HEK293 (cell line): ENCODE measurements at regions not wholly inside any gene's neighbourhood (a gene's known extent, or its start where the extent isn't known, plus 50 kb on each side); places are given as distances from the start of the nearest gene placed in this dataset.

Experiments
- CTCF ChIA-PET: fragments of 350-600 bp; formaldehyde crosslinking; extraction: SDS; loops from one replicate; lab custom pipeline; 2021; ENCODE audit warnings: antibody characterized with exemption; lab: Yijun Ruan, JAX
- POLR2A ChIA-PET: fragments of 300-600 bp; formaldehyde crosslinking; extraction: SDS; loops from one replicate; lab custom pipeline; 2020; ENCODE audit warnings: antibody characterized with exemption, inconsistent platforms; lab: Yijun Ruan, JAX
- H3K27ac ChIP-seq: fragments of 200-500 bp; sonication (Bioruptor generic); 2 replicates; pipeline ENCODE4 v1.5.1; 2014; ENCODE audit warnings: low read depth, low read length, control low read depth, inconsistent platforms; ENCODE audit errors: extremely low read depth
- H3K36me3 ChIP-seq, 2 experiments: fragments of 200-500 bp in 1 of 2; sonication (Bioruptor generic) in 1 of 2; 1 replicate in 1 of 2; 2 replicates in 1 of 2; pipeline ENCODE4 v1.5.1; 2014 to 2017; ENCODE audit warnings: inconsistent platforms in 2 of 2, low read length in 2 of 2; ENCODE audit not compliant: control insufficient read depth in 2 of 2, insufficient read depth in 1 of 2
- H3K4me1 ChIP-seq: fragments of 200-500 bp; sonication (Bioruptor generic); 2 replicates; pipeline ENCODE4 v1.5.1; 2014; ENCODE audit warnings: mild to moderate bottlenecking, low read length, inconsistent platforms; ENCODE audit not compliant: control insufficient read depth, insufficient read depth
- H3K4me3 ChIP-seq: 2 replicates; pipeline ENCODE4 v1.5.1; 2011; ENCODE audit warnings: low read depth, mild to moderate bottlenecking, control low read depth, low read length, moderate library complexity
- H3K9me3 ChIP-seq: fragments of 200-500 bp; sonication (Bioruptor generic); 2 replicates; pipeline ENCODE4 v1.5.1; 2014; ENCODE audit warnings: low read depth, low read length, inconsistent platforms; ENCODE audit not compliant: control insufficient read depth, insufficient read depth
- ELK4 ChIP-seq: IDR thresholded peaks from 2 replicates; pipeline ENCODE4 v1.6.1; 2011; ENCODE audit warnings: mild to moderate bottlenecking, low read depth, low read length, borderline replicate concordance
- INSM2 ChIP-seq: fragments of 450-650 bp; formaldehyde crosslinking; IDR thresholded peaks from 2 replicates; pipeline ENCODE4 v1.5.1; 2016; ENCODE audit warnings: missing biosample characterization, missing genetic modification characterization
- KLF1 ChIP-seq: fragments of 450-650 bp; formaldehyde crosslinking; IDR thresholded peaks from 2 replicates; pipeline ENCODE4 v1.5.1; 2016; ENCODE audit warnings: missing biosample characterization, missing genetic modification characterization
- MYNN ChIP-seq: fragments of 450-650 bp; formaldehyde crosslinking; IDR thresholded peaks from 2 replicates; pipeline ENCODE4 v1.5.1; 2016; ENCODE audit warnings: missing biosample characterization, missing genetic modification characterization, borderline replicate concordance
- PRDM1 ChIP-seq: fragments of 450-650 bp; formaldehyde crosslinking; IDR thresholded peaks from 2 replicates; pipeline ENCODE4; 2016; ENCODE audit warnings: missing biosample characterization, missing genetic modification characterization
- PRDM6 ChIP-seq: fragments of 450-650 bp; formaldehyde crosslinking; IDR thresholded peaks from 2 replicates; pipeline ENCODE4 v1.5.1; 2017; ENCODE audit warnings: missing biosample characterization, missing genetic modification characterization
- ZEB2 ChIP-seq: fragments of 450-650 bp; formaldehyde crosslinking; IDR thresholded peaks from 2 replicates; pipeline ENCODE4 v1.5.1; 2016; ENCODE audit warnings: missing biosample characterization, missing genetic modification characterization
- ZFP69B ChIP-seq: fragments of 450-650 bp; formaldehyde crosslinking; IDR thresholded peaks from 2 replicates; pipeline ENCODE4 v1.5.1; 2016; ENCODE audit warnings: missing biosample characterization, missing genetic modification characterization
- ZNF184 ChIP-seq: fragments of 450-650 bp; IDR thresholded peaks from 2 replicates; pipeline ENCODE4 v1.5.1; 2018; ENCODE audit warnings: missing biosample characterization, mild to moderate bottlenecking, missing genetic modification characterization
- ZNF202 ChIP-seq: fragments of 450-650 bp; formaldehyde crosslinking; IDR thresholded peaks from 2 replicates; pipeline ENCODE4 v1.5.1; 2016; ENCODE audit warnings: missing biosample characterization, missing genetic modification characterization, borderline replicate concordance
- ZNF302 ChIP-seq: fragments of 450-650 bp; formaldehyde crosslinking; IDR thresholded peaks from 2 replicates; pipeline ENCODE4 v1.5.1; 2016; ENCODE audit warnings: missing biosample characterization, missing genetic modification characterization, low read depth
- ZNF350 ChIP-seq: fragments of 450-650 bp; formaldehyde crosslinking; IDR thresholded peaks from 2 replicates; pipeline ENCODE4 v1.5.0; 2017; ENCODE audit warnings: missing biosample characterization, mild to moderate bottlenecking, missing genetic modification characterization
- ZNF398 ChIP-seq: fragments of 450-650 bp; formaldehyde crosslinking; IDR thresholded peaks from 2 replicates; pipeline ENCODE4 v1.5.1; 2017; ENCODE audit warnings: missing biosample characterization, missing genetic modification characterization
- ZNF514 ChIP-seq: fragments of 450-650 bp; formaldehyde crosslinking; IDR thresholded peaks from 2 replicates; pipeline ENCODE4 v1.5.1; 2016; ENCODE audit warnings: missing biosample characterization, missing genetic modification characterization
- ZNF580 ChIP-seq: fragments of 450-650 bp; formaldehyde crosslinking; IDR thresholded peaks from 2 replicates; pipeline ENCODE4 v1.5.1; 2016; ENCODE audit warnings: missing biosample characterization, missing genetic modification characterization
- ZNF692 ChIP-seq: fragments of 450-650 bp; formaldehyde crosslinking; IDR thresholded peaks from 2 replicates; pipeline ENCODE4 v1.5.1; 2016; ENCODE audit warnings: missing biosample characterization, missing genetic modification characterization
- ZNF76 ChIP-seq: fragments of 450-650 bp; formaldehyde crosslinking; IDR thresholded peaks from 2 replicates; pipeline ENCODE4; 2016; ENCODE audit warnings: low read depth, missing biosample characterization, missing genetic modification characterization, borderline replicate concordance
- ZNF768 ChIP-seq: fragments of 450-650 bp; formaldehyde crosslinking; IDR thresholded peaks from 2 replicates; pipeline ENCODE4 v1.5.1; 2018; ENCODE audit warnings: missing biosample characterization, mild to moderate bottlenecking, missing genetic modification characterization
- TF ChIP-seq, protein P1 (sequence below): fragments of 450-650 bp; formaldehyde crosslinking; IDR thresholded peaks from 2 replicates; pipeline ENCODE4 v1.5.1; 2016; ENCODE audit warnings: missing biosample characterization, missing genetic modification characterization, borderline replicate concordance
- TF ChIP-seq, protein P2 (sequence below): fragments of 450-650 bp; formaldehyde crosslinking; IDR thresholded peaks from 2 replicates; pipeline ENCODE4; 2016; ENCODE audit warnings: missing biosample characterization, missing genetic modification characterization

- no peaks in the 10 kb centered on the region for H3K36me3 ChIP-seq
- no peaks in the 10 kb centered on the region for H3K4me1 ChIP-seq
- no peak overlapping the region for H3K4me3 ChIP-seq
- no peaks in the 10 kb centered on the region for H3K9me3 ChIP-seq
- CTCF ChIA-PET: no interaction called here
- no peak for TF ChIP-seq PRDM1 (tag by site-specific recombination)
- TF ChIP-seq ZNF302 (tag by site-specific recombination): no peak
- no peak for TF ChIP-seq ZNF202 (tag by site-specific recombination)
- TF ChIP-seq, protein P1, sequence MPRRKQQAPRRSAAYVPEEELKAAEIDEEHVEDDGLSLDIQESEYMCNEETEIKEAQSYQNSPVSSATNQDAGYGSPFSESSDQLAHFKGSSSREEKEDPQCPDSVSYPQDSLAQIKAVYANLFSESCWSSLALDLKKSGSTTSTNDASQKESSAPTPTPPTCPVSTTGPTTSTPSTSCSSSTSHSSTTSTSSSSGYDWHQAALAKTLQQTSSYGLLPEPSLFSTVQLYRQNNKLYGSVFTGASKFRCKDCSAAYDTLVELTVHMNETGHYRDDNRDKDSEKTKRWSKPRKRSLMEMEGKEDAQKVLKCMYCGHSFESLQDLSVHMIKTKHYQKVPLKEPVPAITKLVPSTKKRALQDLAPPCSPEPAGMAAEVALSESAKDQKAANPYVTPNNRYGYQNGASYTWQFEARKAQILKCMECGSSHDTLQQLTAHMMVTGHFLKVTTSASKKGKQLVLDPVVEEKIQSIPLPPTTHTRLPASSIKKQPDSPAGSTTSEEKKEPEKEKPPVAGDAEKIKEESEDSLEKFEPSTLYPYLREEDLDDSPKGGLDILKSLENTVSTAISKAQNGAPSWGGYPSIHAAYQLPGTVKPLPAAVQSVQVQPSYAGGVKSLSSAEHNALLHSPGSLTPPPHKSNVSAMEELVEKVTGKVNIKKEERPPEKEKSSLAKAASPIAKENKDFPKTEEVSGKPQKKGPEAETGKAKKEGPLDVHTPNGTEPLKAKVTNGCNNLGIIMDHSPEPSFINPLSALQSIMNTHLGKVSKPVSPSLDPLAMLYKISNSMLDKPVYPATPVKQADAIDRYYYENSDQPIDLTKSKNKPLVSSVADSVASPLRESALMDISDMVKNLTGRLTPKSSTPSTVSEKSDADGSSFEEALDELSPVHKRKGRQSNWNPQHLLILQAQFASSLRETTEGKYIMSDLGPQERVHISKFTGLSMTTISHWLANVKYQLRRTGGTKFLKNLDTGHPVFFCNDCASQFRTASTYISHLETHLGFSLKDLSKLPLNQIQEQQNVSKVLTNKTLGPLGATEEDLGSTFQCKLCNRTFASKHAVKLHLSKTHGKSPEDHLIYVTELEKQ: no peak
- TF ChIP-seq ZNF768 (tag by site-specific recombination): no peak
- no peak for TF ChIP-seq ZFP69B (tag by site-specific recombination)
- no peak for TF ChIP-seq ELK4
- TF ChIP-seq ZNF692 (tag by site-specific recombination): no peak
- TF ChIP-seq KLF1 (tag by site-specific recombination): no peak
- no peak for TF ChIP-seq ZNF76 (tag by site-specific recombination)
- TF ChIP-seq INSM2: no peak
- TF ChIP-seq, protein P2, sequence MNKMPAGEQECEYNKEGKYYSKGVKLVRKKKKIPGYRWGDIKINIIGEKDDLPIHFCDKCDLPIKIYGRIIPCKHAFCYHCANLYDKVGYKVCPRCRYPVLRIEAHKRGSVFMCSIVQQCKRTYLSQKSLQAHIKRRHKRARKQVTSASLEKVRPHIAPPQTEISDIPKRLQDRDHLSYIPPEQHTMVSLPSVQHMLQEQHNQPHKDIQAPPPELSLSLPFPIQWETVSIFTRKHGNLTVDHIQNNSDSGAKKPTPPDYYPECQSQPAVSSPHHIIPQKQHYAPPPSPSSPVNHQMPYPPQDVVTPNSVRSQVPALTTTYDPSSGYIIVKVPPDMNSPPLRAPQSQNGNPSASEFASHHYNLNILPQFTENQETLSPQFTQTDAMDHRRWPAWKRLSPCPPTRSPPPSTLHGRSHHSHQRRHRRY (tag by site-specific recombination): no peak
- no peak for TF ChIP-seq ZNF514 (tag by site-specific recombination)
- no peak for TF ChIP-seq MYNN (tag by site-specific recombination)
- no peak for TF ChIP-seq ZNF580 (tag by site-specific recombination)
- no peak for TF ChIP-seq ZNF184 (tag by site-specific recombination)
- TF ChIP-seq, all 188 proteins: peak for 0
- POLR2A ChIA-PET: no interaction called here
- no peak overlapping the region for H3K27ac ChIP-seq
Measured at GRCh38 chr7:114109721-114110120, 190.9 kb upstream of the PPP1R3A start.

DNA sequence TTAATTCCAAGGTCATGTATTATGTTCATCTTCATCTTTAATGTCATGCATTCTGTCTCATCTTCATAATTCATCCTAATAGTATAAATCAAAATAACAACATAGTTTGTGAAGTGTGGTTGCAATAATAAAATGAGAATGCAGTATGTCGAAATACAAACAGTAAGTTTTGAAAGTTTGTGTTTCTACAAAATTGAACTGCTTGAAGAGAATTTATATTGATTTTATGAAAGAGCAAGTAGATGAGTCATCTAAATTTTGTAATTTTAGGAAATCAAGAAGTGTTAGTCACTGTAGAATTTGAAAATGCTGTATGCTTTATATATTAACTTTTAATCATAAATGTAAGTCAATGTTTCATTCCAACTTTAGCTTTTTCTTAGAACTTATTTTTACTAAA, 190.5 kb upstream of the PPP1R3A start:
- H3K4me3 ChIP-seq: no peak overlapping the region
- no peaks in the 10 kb centered on the region for H3K4me1 ChIP-seq
- no peaks in the 10 kb centered on the region for H3K36me3 ChIP-seq
- ChIA-PET POLR2A (no interaction called here), CTCF (no interaction called here)
- H3K27ac ChIP-seq: no peak overlapping the region
- H3K9me3 ChIP-seq: no peaks in the 10 kb centered on the region
- TF ChIP-seq PRDM6 (tag by site-specific recombination) (no peak), ZNF350 (tag by site-specific recombination) (no peak), ZEB2 (tag by site-specific recombination) (0 out of 2 replicates have a peak, but pooled peaks have one; percentile 25), ZNF398 (tag by site-specific recombination) (0 out of 2 replicates have a peak, but pooled peaks have one; percentile 13)
- TF ChIP-seq, protein P2 (tag by site-specific recombination): no peak
